ENCODE measurements at regions not wholly inside any gene's neighbourhood (a gene's known extent, or its start where the extent isn't known, plus 50 kb on each side); places are given as distances from the start of the nearest gene placed in this dataset.
A peak's percentile ranks its signal among the peaks of the same experiment; 100 is the strongest.

GRCh38 chr12:124631681-124632256 is 64.4 kb upstream of the NCOR2 start:
- DNase-seq (ENCODE audit: low read depth in 2 of 2), result no peak

- no peak for DNase-seq (ENCODE audit: low read depth in 2 of 2)
These were observed 63.4 kb upstream of the NCOR2 start for GRCh38 chr12:124630791-124631313.

- no peak for DNase-seq (ENCODE audit: low read depth in 2 of 2)
These were observed 62.5 kb upstream of the NCOR2 start for GRCh38 chr12:124629789-124630480.

- DNase-seq (ENCODE audit: low read depth in 2 of 2), result no peak
These were observed 61.7 kb upstream of the NCOR2 start for GRCh38 chr12:124629117-124629516.

- DNase-seq (ENCODE audit: low read depth in 2 of 2), result no peak
These were observed 60.5 kb upstream of the NCOR2 start for GRCh38 chr12:124627956-124628355.

GRCh38 chr12:124626971-124627411 is 59.6 kb upstream of the NCOR2 start:
- peak; percentile 82 to 88 for DNase-seq (ENCODE audit: low read depth in 2 of 2)

GRCh38 chr12:124625867-124626675 is 58.7 kb upstream of the NCOR2 start:
- DNase-seq (ENCODE audit: low read depth in 2 of 2), result peak; percentile 82 to 94

- DNase-seq (ENCODE audit: low read depth in 2 of 2), result no peak
These were observed 57.4 kb upstream of the NCOR2 start for GRCh38 chr12:124624823-124625222.

- no peak for DNase-seq (ENCODE audit: low read depth in 2 of 2)
These were observed 56.1 kb upstream of the NCOR2 start for GRCh38 chr12:124623344-124624035.

- DNase-seq (ENCODE audit: low read depth in 2 of 2), result no peak
These were observed 55.4 kb upstream of the NCOR2 start for GRCh38 chr12:124622764-124623163.

GRCh38 chr12:124622331-124622730 is 54.9 kb upstream of the NCOR2 start:
- DNase-seq (ENCODE audit: low read depth in 2 of 2), result no peak

- no peak for DNase-seq (ENCODE audit: low read depth in 2 of 2)
These were observed 53.9 kb upstream of the NCOR2 start for GRCh38 chr12:124621296-124621660.

- DNase-seq (ENCODE audit: low read depth in 2 of 2), result no peak
These were observed 53.3 kb upstream of the NCOR2 start for GRCh38 chr12:124620606-124621295.

- DNase-seq (ENCODE audit: low read depth in 2 of 2), result no peak
These were observed 51.0 kb upstream of the NCOR2 start for GRCh38 chr12:124618291-124618902.

- no peak for DNase-seq (ENCODE audit: low read depth in 2 of 2)
These were observed 50.2 kb upstream of the NCOR2 start for GRCh38 chr12:124617615-124618014.
